ENCODE measurements at regions not wholly inside any gene's neighbourhood (a gene's known extent, or its start where the extent isn't known, plus 50 kb on each side); places are given as distances from the start of the nearest gene placed in this dataset.

DNA sequence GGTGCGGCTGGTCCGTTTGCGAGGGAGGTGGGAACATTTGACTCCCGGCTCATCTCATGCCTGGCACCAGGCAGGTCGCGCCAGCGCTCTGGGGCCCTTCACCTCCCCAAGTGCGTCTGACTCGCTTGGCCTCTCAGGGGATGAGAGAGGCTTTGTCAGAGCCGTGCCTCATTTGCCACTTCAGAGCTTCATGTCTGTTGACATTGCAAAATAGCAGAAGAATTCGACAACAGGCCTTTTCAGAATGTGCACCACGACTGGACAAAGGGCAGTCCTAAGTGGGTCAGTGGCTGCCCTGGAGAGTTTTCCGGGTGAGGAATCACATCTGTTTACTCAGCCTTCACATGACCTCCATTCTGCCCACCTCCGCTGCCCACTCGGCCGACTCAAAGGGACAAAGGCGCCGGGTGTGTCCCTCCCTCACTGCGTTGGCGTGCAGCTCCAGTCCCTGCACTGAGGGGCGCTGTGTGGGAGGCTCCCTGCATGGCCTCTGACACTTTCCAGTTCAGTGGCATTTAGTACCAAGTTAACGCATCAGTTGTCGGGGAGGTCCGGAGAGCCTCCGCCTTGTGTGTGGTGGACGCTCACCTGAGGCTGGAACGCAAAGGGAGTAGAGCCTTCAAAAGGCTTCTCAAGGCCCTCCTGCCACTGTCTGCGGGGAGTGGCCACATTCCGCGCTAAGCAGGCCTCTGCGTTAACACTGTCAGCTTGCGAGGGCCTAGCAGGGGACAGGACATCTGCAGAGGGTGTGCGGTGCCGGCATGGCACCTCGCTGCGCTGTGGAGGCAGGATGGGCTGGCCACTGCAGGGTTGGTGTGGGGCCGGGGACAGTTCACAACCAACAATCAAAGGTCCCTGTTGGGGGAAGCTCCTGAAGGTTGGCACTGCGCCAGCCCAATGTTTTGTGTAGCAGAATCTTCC lies 171.5 kb downstream of the NXNL2 start (continued):
- TF ChIP-seq, protein P1, sequence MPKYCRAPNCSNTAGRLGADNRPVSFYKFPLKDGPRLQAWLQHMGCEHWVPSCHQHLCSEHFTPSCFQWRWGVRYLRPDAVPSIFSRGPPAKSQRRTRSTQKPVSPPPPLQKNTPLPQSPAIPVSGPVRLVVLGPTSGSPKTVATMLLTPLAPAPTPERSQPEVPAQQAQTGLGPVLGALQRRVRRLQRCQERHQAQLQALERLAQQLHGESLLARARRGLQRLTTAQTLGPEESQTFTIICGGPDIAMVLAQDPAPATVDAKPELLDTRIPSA (CRISPR knock-in tag; IDR thresholded peaks at IDR 0.05; ENCODE audit: borderline replicate concordance): no peak
- TF ChIP-seq, protein P2, sequence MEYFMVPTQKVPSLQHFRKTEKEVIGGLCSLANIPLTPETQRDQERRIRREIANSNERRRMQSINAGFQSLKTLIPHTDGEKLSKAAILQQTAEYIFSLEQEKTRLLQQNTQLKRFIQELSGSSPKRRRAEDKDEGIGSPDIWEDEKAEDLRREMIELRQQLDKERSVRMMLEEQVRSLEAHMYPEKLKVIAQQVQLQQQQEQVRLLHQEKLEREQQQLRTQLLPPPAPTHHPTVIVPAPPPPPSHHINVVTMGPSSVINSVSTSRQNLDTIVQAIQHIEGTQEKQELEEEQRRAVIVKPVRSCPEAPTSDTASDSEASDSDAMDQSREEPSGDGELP (IDR thresholded peaks at IDR 0.05; ENCODE audit: borderline replicate concordance, low read depth): peak; percentile 45; the same call in 1 of the 2 replicates
- TF ChIP-seq, protein P3, sequence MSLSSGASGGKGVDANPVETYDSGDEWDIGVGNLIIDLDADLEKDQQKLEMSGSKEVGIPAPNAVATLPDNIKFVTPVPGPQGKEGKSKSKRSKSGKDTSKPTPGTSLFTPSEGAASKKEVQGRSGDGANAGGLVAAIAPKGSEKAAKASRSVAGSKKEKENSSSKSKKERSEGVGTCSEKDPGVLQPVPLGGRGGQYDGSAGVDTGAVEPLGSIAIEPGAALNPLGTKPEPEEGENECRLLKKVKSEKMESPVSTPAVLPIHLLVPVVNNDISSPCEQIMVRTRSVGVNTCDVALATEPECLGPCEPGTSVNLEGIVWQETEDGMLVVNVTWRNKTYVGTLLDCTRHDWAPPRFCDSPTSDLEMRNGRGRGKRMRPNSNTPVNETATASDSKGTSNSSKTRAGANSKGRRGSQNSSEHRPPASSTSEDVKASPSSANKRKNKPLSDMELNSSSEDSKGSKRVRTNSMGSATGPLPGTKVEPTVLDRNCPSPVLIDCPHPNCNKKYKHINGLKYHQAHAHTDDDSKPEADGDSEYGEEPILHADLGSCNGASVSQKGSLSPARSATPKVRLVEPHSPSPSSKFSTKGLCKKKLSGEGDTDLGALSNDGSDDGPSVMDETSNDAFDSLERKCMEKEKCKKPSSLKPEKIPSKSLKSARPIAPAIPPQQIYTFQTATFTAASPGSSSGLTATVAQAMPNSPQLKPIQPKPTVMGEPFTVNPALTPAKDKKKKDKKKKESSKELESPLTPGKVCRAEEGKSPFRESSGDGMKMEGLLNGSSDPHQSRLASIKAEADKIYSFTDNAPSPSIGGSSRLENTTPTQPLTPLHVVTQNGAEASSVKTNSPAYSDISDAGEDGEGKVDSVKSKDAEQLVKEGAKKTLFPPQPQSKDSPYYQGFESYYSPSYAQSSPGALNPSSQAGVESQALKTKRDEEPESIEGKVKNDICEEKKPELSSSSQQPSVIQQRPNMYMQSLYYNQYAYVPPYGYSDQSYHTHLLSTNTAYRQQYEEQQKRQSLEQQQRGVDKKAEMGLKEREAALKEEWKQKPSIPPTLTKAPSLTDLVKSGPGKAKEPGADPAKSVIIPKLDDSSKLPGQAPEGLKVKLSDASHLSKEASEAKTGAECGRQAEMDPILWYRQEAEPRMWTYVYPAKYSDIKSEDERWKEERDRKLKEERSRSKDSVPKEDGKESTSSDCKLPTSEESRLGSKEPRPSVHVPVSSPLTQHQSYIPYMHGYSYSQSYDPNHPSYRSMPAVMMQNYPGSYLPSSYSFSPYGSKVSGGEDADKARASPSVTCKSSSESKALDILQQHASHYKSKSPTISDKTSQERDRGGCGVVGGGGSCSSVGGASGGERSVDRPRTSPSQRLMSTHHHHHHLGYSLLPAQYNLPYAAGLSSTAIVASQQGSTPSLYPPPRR (CRISPR knock-in tag; IDR thresholded peaks at IDR 0.05; ENCODE audit: borderline replicate concordance): peak; percentile 95
- TF ChIP-seq EP300 (IDR thresholded peaks at IDR 0.05; ENCODE audit: low read depth in 2 of 2, low read length in 2 of 2) (peak; percentile 60 to 96; a peak in 3 of 4 replicates), EP300 (CRISPR knock-in tag; IDR thresholded peaks at IDR 0.05; ENCODE audit: borderline replicate concordance) (peak; percentile 88), RXRA (CRISPR knock-in tag; IDR thresholded peaks at IDR 0.05) (peak; percentile 97), KDM4B (CRISPR knock-in tag; IDR thresholded peaks at IDR 0.05) (0 out of 2 replicates have a peak, but pooled peaks have one; percentile 9), ZEB1 (IDR thresholded peaks at IDR 0.05; ENCODE audit: insufficient replicate concordance, low read depth) (peak; percentile 40), POLR2AphosphoS5 (IDR thresholded peaks at IDR 0.05; ENCODE audit: low read depth, low read length) (no peak), NBN (conservative IDR thresholded peaks at IDR 0.05) (no peak), ZNF607 (CRISPR knock-in tag; IDR thresholded peaks at IDR 0.05; ENCODE audit: borderline replicate concordance) (0 out of 2 replicates have a peak, but pooled peaks have one; percentile 62), ZFAT (CRISPR knock-in tag; conservative IDR thresholded peaks at IDR 0.05) (no peak), ZNF549 (CRISPR knock-in tag; IDR thresholded peaks at IDR 0.05) (no peak)
- TF ChIP-seq, protein P4, sequence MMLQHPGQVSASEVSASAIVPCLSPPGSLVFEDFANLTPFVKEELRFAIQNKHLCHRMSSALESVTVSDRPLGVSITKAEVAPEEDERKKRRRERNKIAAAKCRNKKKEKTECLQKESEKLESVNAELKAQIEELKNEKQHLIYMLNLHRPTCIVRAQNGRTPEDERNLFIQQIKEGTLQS (CRISPR knock-in tag; IDR thresholded peaks at IDR 0.05): no peak
- TF ChIP-seq, protein P5, sequence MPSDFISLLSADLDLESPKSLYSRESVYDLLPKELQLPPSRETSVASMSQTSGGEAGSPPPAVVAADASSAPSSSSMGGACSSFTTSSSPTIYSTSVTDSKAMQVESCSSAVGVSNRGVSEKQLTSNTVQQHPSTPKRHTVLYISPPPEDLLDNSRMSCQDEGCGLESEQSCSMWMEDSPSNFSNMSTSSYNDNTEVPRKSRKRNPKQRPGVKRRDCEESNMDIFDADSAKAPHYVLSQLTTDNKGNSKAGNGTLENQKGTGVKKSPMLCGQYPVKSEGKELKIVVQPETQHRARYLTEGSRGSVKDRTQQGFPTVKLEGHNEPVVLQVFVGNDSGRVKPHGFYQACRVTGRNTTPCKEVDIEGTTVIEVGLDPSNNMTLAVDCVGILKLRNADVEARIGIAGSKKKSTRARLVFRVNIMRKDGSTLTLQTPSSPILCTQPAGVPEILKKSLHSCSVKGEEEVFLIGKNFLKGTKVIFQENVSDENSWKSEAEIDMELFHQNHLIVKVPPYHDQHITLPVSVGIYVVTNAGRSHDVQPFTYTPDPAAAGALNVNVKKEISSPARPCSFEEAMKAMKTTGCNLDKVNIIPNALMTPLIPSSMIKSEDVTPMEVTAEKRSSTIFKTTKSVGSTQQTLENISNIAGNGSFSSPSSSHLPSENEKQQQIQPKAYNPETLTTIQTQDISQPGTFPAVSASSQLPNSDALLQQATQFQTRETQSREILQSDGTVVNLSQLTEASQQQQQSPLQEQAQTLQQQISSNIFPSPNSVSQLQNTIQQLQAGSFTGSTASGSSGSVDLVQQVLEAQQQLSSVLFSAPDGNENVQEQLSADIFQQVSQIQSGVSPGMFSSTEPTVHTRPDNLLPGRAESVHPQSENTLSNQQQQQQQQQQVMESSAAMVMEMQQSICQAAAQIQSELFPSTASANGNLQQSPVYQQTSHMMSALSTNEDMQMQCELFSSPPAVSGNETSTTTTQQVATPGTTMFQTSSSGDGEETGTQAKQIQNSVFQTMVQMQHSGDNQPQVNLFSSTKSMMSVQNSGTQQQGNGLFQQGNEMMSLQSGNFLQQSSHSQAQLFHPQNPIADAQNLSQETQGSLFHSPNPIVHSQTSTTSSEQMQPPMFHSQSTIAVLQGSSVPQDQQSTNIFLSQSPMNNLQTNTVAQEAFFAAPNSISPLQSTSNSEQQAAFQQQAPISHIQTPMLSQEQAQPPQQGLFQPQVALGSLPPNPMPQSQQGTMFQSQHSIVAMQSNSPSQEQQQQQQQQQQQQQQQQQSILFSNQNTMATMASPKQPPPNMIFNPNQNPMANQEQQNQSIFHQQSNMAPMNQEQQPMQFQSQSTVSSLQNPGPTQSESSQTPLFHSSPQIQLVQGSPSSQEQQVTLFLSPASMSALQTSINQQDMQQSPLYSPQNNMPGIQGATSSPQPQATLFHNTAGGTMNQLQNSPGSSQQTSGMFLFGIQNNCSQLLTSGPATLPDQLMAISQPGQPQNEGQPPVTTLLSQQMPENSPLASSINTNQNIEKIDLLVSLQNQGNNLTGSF (CRISPR knock-in tag; IDR thresholded peaks at IDR 0.05): 0 out of 2 replicates have a peak, but pooled peaks have one; percentile 47
